Panc1 (cell line): ENCODE measurements at regions not wholly inside any gene's neighbourhood (a gene's known extent, or its start where the extent isn't known, plus 50 kb on each side); places are given as distances from the start of the nearest gene placed in this dataset.

ENCODE experiments used
- ATAC-seq: fragments of 200-7000 bp; cut with Tn5 transposase; 2 replicates; pipeline ENCODE4 v1.9.1; 2020; ENCODE audit warnings: mild to moderate bottlenecking, moderate library complexity
- BruUV-seq: library from RNA; stranded (reverse); fragments of 400-500 nt; replicated peaks from 2 replicates; lab custom pipeline; 2021; lab: Mats Ljungman, UMichigan
- CTCF ChIA-PET: fragments of 300-600 bp; sonication (Branson Sonifier 250); formaldehyde crosslinking; loops from one replicate; lab custom pipeline; 2022; ENCODE audit warnings: antibody characterized with exemption; lab: Charles Lee
- POLR2A ChIA-PET: fragments of 300-600 bp; sonication (Branson Sonifier 250); formaldehyde crosslinking; loops from one replicate; lab custom pipeline; 2022; ENCODE audit warnings: antibody characterized with exemption; lab: Charles Lee
- DNase-seq: peaks from one replicate; pipeline ENCODE4 v3.0.0-alpha.2; 2010; ENCODE audit warnings: low read depth, low spot score
- H3K27ac ChIP-seq: 2 replicates; pipeline ENCODE4 v1.5.1; 2011; ENCODE audit warnings: mild to moderate bottlenecking, low read length, inconsistent platforms
- H3K27me3 ChIP-seq: fragments of 200-500 bp; sonication (Bioruptor generic); 2 replicates; pipeline ENCODE4 v1.6.0; 2014; ENCODE audit warnings: low read length, inconsistent platforms; ENCODE audit not compliant: control insufficient read depth, insufficient read depth
- H3K36me3 ChIP-seq: fragments of 200-500 bp; sonication (Bioruptor generic); 2 replicates; pipeline ENCODE4 v1.5.1; 2014; ENCODE audit warnings: inconsistent platforms, mild to moderate bottlenecking, low read length, moderate library complexity; ENCODE audit not compliant: control insufficient read depth, insufficient read depth
- H3K4me1 ChIP-seq: 2 replicates; pipeline ENCODE4 v1.5.1; 2011; ENCODE audit warnings: inconsistent platforms, mild to moderate bottlenecking, low read length, moderate library complexity; ENCODE audit not compliant: control insufficient read depth, insufficient read depth
- H3K4me3 ChIP-seq, 2 experiments: 2 replicates each; pipeline ENCODE4 v1.5.1; 2011 to 2012; ENCODE audit warnings: low read depth in 2 of 2, low read length in 2 of 2, mild to moderate bottlenecking in 2 of 2, inconsistent platforms in 1 of 2, moderate library complexity in 1 of 2
- H3K9me3 ChIP-seq: fragments of 200-500 bp; sonication (Bioruptor generic); 2 replicates; pipeline ENCODE4 v1.5.1; 2014; ENCODE audit warnings: low read depth, mild to moderate bottlenecking, inconsistent platforms, low read length, moderate library complexity; ENCODE audit not compliant: control insufficient read depth, insufficient read depth
- CTCF ChIP-seq: fragments of 450-650 bp; IDR thresholded peaks from 2 replicates; pipeline ENCODE4 v1.5.1; 2017; ENCODE audit warnings: mild to moderate bottlenecking
- POLR2AphosphoS5 ChIP-seq: IDR thresholded peaks from 2 replicates; pipeline ENCODE4 v1.6.1; 2012; ENCODE audit warnings: mild to moderate bottlenecking, low read depth, low read length, moderate library complexity
- REST ChIP-seq, 2 experiments: IDR thresholded peaks; 2 replicates each; pipeline ENCODE4 v1.6.1; 2011 to 2012; ENCODE audit warnings: low read depth in 2 of 2, control low read depth in 1 of 2, low read length in 1 of 2, mild to moderate bottlenecking in 1 of 2, moderate library complexity in 1 of 2; ENCODE audit not compliant: insufficient read depth in 1 of 2
- SIN3A ChIP-seq: IDR thresholded peaks from 2 replicates; pipeline ENCODE4 v1.6.1; 2012; ENCODE audit warnings: low read depth, mild to moderate bottlenecking, low read length, moderate library complexity, borderline replicate concordance; ENCODE audit not compliant: insufficient read depth
- TCF7L2 ChIP-seq: IDR thresholded peaks from 2 replicates; pipeline ENCODE4 v1.6.1; 2011; ENCODE audit warnings: mild to moderate bottlenecking, low read depth, low read length, inconsistent platforms
- in situ Hi-C: cut with HindIII; loops from 2 replicates; pipeline ENCODE4 v1.10.0; 2016; ENCODE audit warnings: low sequenced_read_pairs, low pct_unique_long_range_greater_than_20kb
- intact Hi-C: fragments of 100-400 bp; cut with micrococcal nuclease; formaldehyde crosslinking; loops from one replicate; pipeline ENCODE4 v1.10.0; 2022; ENCODE audit not compliant: unreplicated experiment

GRCh38 chr1:67966666-67967009, 83.8 kb downstream of the DIRAS3 start:
- in situ Hi-C loops (no loop called here), intact Hi-C loops (no loop called here)
- TF ChIP-seq REST (IDR thresholded peaks at IDR 0.05; ENCODE audit: insufficient read depth in 1 of 2, low read depth in 2 of 2, low read length in 1 of 2): no peak
- no peak for TF ChIP-seq CTCF
- no peak for TF ChIP-seq POLR2AphosphoS5
- no peak for TF ChIP-seq SIN3A
- no peak for TF ChIP-seq TCF7L2
- Histone ChIP-seq H3K9me3 (peaks cover 3% of the 10 kb centered on the region; the same call in 1 of the 2 replicates), H3K27me3 (no peaks in the 10 kb centered on the region), H3K4me3 (no peak overlapping the region), H3K4me1 (no peaks in the 10 kb centered on the region), H3K27ac (no peak overlapping the region), H3K36me3 (no peaks in the 10 kb centered on the region)
- no peak for ATAC-seq
- DNase-seq: no peak
- BruUV-seq: no TSS peak
- POLR2A ChIA-PET: no interaction called here
- CTCF ChIA-PET: no interaction called here

- H3K27ac ChIP-seq: no peak overlapping the region
- in situ Hi-C loops: no loop called here
- no peaks in the 10 kb centered on the region for H3K4me1 ChIP-seq
- intact Hi-C loops: no loop called here
- DNase-seq (no peak), ATAC-seq (no peak)
- no TSS peak for BruUV-seq
- CTCF ChIA-PET: no interaction called here
- POLR2A ChIA-PET: no interaction called here
- TF ChIP-seq TCF7L2: no peak
- no peak for TF ChIP-seq SIN3A
- no peak for TF ChIP-seq POLR2AphosphoS5
- TF ChIP-seq REST (IDR thresholded peaks at IDR 0.05; ENCODE audit: insufficient read depth in 1 of 2, low read depth in 2 of 2, low read length in 1 of 2): no peak
- TF ChIP-seq CTCF: no peak
- no peaks in the 10 kb centered on the region for H3K36me3 ChIP-seq
- no peak overlapping the region for H3K4me3 ChIP-seq
- no peaks in the 10 kb centered on the region for H3K27me3 ChIP-seq
- peaks cover 3% of the 10 kb centered on the region; the same call in 1 of the 2 replicates for H3K9me3 ChIP-seq
Measured at GRCh38 chr1:67965995-67966665, 84.3 kb downstream of the DIRAS3 start.
